ENCODE measurements at regions not wholly inside any gene's neighbourhood (a gene's known extent, or its start where the extent isn't known, plus 50 kb on each side); places are given as distances from the start of the nearest gene placed in this dataset.

- no CpG with 5 or more reads among the region's 2 CpGs for WGBS (ENCODE audit: insufficient coverage)
- no peak overlapping the region for H3K4me2 ChIP-seq (replicated peaks; ENCODE audit: low read depth, low read length, poor library complexity, severe bottlenecking)
- H3K4me3 ChIP-seq (ENCODE audit: control extremely low read depth in 1 of 5, extremely low read depth in 1 of 5, insufficient read depth in 1 of 5, low read depth in 2 of 5, low read length in 4 of 5) = no peak overlapping the region
- no peaks in the 10 kb centered on the region for H3K9me3 Mint-ChIP-seq (ENCODE audit: insufficient read depth)
- no peaks in the 10 kb centered on the region for H3K9me3 ChIP-seq (ENCODE audit: control extremely low read depth in 1 of 3, control insufficient read depth in 2 of 3, insufficient read depth in 1 of 3, low read length in 2 of 3)
- H2AFZ ChIP-seq (ENCODE audit: insufficient read depth, low read depth, low read length, poor library complexity, severe bottlenecking) = no peak overlapping the region
- no peaks in the 10 kb centered on the region for H3K27me3 ChIP-seq (replicated peaks in 1 of 4; ENCODE audit: control extremely low read depth in 1 of 4, control insufficient read depth in 3 of 4, insufficient read depth in 4 of 4, low read length in 3 of 4)
- no peaks in the 10 kb centered on the region for H3K27me3 Mint-ChIP-seq
- no peaks in the 10 kb centered on the region for H4K20me1 ChIP-seq (ENCODE audit: control insufficient read depth, insufficient read depth, low read length, poor library complexity, severe bottlenecking)
- no peaks in the 10 kb centered on the region for H3K4me1 Mint-ChIP-seq
- H3K27ac ChIP-seq (ENCODE audit: low read length in 2 of 2) = no peak overlapping the region
- intact Hi-C loops (cut with micrococcal nuclease) = no loop called here
- H3K9ac ChIP-seq (ENCODE audit: low read length) = no peak overlapping the region
- POLR2A ChIA-PET = no interaction called here
- CTCF ChIA-PET = no interaction called here
- DNase-seq (no peak), ATAC-seq (ENCODE audit: low read depth) (no peak)
- no peak overlapping the region for H3K4me3 Mint-ChIP-seq
- TF ChIP-seq EZH2 (IDR thresholded peaks at IDR 0.05; ENCODE audit: borderline replicate concordance, insufficient read depth, low read depth, low read length, poor library complexity, severe bottlenecking) = no peak
- TF ChIP-seq, protein P1, sequence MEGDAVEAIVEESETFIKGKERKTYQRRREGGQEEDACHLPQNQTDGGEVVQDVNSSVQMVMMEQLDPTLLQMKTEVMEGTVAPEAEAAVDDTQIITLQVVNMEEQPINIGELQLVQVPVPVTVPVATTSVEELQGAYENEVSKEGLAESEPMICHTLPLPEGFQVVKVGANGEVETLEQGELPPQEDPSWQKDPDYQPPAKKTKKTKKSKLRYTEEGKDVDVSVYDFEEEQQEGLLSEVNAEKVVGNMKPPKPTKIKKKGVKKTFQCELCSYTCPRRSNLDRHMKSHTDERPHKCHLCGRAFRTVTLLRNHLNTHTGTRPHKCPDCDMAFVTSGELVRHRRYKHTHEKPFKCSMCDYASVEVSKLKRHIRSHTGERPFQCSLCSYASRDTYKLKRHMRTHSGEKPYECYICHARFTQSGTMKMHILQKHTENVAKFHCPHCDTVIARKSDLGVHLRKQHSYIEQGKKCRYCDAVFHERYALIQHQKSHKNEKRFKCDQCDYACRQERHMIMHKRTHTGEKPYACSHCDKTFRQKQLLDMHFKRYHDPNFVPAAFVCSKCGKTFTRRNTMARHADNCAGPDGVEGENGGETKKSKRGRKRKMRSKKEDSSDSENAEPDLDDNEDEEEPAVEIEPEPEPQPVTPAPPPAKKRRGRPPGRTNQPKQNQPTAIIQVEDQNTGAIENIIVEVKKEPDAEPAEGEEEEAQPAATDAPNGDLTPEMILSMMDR (IDR thresholded peaks at IDR 0.05) = no peak
- no peaks in the 10 kb centered on the region for H3K79me2 ChIP-seq (ENCODE audit: control insufficient read depth, insufficient read depth, low read length)
- no peak overlapping the region for H3K27ac Mint-ChIP-seq
- H3K36me3 ChIP-seq (replicated peaks in 1 of 2; ENCODE audit: control extremely low read depth in 1 of 2, control insufficient read depth in 1 of 2, extremely low read depth in 1 of 2, insufficient read depth in 2 of 2, low read length in 1 of 2) = no peaks in the 10 kb centered on the region
- no peaks in the 10 kb centered on the region for H3K4me1 ChIP-seq (ENCODE audit: control insufficient read depth in 2 of 2, insufficient read depth in 2 of 2, low read length in 2 of 2)
These were observed 330.6 kb downstream of the NR2F1-AS1 start for GRCh38 chr5:93250424-93250823.

- Histone ChIP-seq H3K9ac (ENCODE audit: low read length) (no peak overlapping the region), H3K9me3 (ENCODE audit: control extremely low read depth in 1 of 3, control insufficient read depth in 2 of 3, insufficient read depth in 1 of 3, low read length in 2 of 3) (no peaks in the 10 kb centered on the region), H3K36me3 (replicated peaks in 1 of 2; ENCODE audit: control extremely low read depth in 1 of 2, control insufficient read depth in 1 of 2, extremely low read depth in 1 of 2, insufficient read depth in 2 of 2, low read length in 1 of 2) (no peaks in the 10 kb centered on the region), H3K4me1 (ENCODE audit: control insufficient read depth in 2 of 2, insufficient read depth in 2 of 2, low read length in 2 of 2) (no peaks in the 10 kb centered on the region), H3K4me2 (replicated peaks; ENCODE audit: low read depth, low read length, poor library complexity, severe bottlenecking) (no peak overlapping the region), H3K27me3 (replicated peaks in 1 of 4; ENCODE audit: control extremely low read depth in 1 of 4, control insufficient read depth in 3 of 4, insufficient read depth in 4 of 4, low read length in 3 of 4) (no peaks in the 10 kb centered on the region), H2AFZ (ENCODE audit: insufficient read depth, low read depth, low read length, poor library complexity, severe bottlenecking) (no peak overlapping the region), H3K4me3 (ENCODE audit: control extremely low read depth in 1 of 5, extremely low read depth in 1 of 5, insufficient read depth in 1 of 5, low read depth in 2 of 5, low read length in 4 of 5) (no peak overlapping the region), H3K79me2 (ENCODE audit: control insufficient read depth, insufficient read depth, low read length) (no peaks in the 10 kb centered on the region), H3K27ac (ENCODE audit: low read length in 2 of 2) (no peak overlapping the region), H4K20me1 (ENCODE audit: control insufficient read depth, insufficient read depth, low read length, poor library complexity, severe bottlenecking) (no peaks in the 10 kb centered on the region)
- Mint-ChIP-seq H3K4me1 (no peaks in the 10 kb centered on the region), H3K4me3 (no peak overlapping the region), H3K27ac (no peak overlapping the region), H3K9me3 (ENCODE audit: insufficient read depth) (no peaks in the 10 kb centered on the region), H3K27me3 (no peaks in the 10 kb centered on the region)
- TF ChIP-seq, protein P1 (IDR thresholded peaks at IDR 0.05) = no peak
- TF ChIP-seq EZH2 (IDR thresholded peaks at IDR 0.05; ENCODE audit: borderline replicate concordance, insufficient read depth, low read depth, low read length, poor library complexity, severe bottlenecking) = no peak
- WGBS (ENCODE audit: insufficient coverage) = 95% methylated on average over 10 of the region's 11 CpGs
- ChIA-PET POLR2A (no interaction called here), CTCF (no interaction called here)
- no peak for ATAC-seq (ENCODE audit: low read depth)
- DNase-seq = no peak
- intact Hi-C loops (cut with micrococcal nuclease) = no loop called here
These were observed 331.2 kb downstream of the NR2F1-AS1 start for GRCh38 chr5:93249651-93250289.

Measured in B cell (primary cell).